ENCODE measurements at regions not wholly inside any gene's neighbourhood (a gene's known extent, or its start where the extent isn't known, plus 50 kb on each side); places are given as distances from the start of the nearest gene placed in this dataset.

DNA sequence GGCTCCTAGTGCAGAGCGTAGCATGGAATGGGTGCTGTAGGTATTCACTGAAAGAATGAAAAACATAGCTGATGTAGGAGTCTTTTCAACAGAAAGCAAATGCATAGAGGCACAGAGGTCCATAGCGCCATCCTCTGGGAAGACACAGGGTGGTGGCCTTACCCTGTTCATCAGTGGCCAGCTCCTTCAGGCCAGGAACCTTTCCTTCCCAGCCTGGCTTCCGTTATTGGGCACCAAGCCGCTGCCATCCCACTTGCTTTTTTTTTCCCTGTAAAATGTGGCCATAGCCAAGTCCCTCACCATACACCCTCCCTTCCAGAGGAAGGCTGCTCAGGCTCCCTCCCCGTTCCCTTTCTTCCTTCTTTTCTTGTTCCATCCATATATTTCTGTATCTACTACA, 118.1 kb downstream of the ZNF621 start:
- intact Hi-C loops (cut with micrococcal nuclease), result no loop called here

DNA sequence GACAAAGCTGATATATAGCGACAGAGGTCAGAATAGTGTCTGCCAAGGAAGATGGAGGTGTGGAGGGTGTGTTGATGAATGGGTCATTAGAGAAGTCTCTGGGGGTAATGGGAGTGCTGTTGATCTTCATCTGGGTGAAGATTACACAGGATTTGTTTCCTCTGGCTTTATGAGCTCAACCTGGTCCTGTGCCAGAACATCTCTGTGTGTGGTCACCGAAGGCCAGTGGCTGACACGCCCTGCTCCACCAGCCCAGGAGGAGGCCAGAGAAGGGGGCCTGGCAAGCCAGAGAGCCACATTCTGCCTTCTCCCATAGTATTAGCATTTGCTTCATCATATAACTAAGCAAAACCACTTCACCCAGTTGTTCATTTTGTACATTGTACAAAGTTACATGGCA, 121.1 kb downstream of the ZNF621 start:
- intact Hi-C loops (cut with micrococcal nuclease), result no loop called here

DNA sequence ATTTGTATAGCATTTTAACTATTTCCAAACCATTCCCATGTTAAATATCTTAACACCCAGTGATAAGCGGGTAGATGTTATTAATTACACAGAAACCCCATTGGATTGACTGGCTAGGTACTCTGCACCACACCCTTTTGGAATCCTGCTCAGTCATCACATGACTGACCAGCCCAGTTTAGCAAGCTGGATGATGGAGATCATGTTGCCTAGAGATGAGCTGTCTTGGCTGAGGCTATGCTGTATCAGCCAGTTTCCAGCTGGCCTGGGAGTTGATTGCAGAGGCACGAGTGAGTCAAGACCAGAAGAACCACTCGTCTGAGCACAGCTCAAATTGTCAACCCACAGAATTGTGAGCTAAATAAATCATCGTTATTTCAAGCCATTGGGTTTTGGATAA, 124.6 kb downstream of the ZNF621 start:
- intact Hi-C loops (cut with micrococcal nuclease), result no loop called here

DNA sequence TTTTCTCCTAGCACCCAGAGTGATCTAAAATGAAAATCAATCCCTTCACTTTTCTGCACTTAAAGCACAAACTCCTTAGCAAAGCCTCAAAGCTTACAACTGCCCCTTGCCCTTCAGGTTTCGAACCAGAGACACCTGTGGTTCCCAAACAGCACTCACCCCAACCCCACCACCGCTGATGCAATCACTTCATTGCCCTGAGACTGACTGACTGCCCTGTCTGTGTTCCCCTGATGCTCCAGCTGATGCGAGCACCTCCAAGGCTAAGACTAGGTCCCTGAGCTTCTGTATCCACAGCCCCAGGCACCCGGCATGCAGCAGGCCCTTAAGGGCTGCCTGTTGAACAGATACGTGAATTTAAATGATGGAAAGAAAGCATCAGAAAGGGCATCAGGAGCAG, 127.3 kb downstream of the ZNF621 start:
- intact Hi-C loops (cut with micrococcal nuclease), result no loop called here

DNA sequence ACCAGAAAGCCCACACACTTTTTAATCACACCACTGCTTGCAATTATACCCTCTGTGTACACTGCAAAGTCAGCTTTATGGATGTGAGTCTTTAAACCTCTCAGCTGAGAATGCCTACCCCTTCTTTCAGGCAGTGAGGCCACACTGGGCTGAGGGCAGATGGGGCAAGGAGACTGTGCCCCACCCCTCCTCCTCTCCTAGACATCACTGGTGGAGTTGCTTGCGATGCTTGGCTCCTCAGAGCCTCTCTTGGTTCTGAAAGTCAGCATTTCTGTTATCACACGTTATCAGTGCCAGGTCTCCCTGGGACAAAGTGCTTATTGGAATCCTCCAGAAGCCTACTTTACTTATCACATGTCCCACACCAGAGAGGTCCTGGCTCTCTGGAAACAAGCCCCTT, 128.2 kb downstream of the ZNF621 start:
- intact Hi-C loops (cut with micrococcal nuclease), result no loop called here

DNA sequence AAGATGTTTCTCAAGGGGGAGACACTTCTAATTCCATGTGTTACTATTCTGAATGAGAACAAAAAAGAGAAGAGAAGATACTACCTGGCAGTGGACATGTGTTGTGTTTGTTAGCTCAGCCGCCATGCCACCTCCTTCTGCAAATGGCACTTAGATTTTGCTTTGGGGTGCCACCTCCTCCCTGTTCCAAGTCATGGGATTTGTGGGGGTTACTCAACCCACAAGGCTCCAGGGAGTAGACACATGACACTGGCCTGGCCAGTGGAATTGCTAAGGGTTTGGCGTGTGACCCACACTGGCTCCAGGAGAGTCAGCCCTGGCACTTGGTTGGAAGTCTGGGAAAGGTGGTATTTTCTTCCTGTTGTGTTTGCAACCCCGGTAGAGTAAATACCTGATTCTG, 129.1 kb downstream of the ZNF621 start:
- intact Hi-C loops (cut with micrococcal nuclease), result no loop called here

DNA sequence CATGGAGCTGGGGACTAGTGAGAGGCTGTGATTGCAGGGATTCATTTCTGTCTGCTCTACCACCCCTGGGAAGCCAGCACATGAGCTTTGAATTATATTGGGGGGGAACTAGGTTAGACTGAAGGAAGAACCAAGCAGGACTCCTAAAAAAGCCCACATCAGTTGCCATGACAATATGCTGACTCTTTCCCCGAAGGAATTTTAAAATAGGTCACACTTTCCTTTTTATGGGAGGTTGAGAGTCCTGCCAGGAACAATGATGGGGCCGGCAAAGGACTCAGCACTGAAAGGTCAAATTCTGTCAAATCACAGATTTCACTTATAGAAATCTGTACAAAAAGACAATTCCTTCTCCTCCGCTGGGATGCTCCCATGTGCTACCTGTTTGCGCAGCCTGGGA, 130.8 kb downstream of the ZNF621 start:
- intact Hi-C loops (cut with micrococcal nuclease), result no loop called here

DNA sequence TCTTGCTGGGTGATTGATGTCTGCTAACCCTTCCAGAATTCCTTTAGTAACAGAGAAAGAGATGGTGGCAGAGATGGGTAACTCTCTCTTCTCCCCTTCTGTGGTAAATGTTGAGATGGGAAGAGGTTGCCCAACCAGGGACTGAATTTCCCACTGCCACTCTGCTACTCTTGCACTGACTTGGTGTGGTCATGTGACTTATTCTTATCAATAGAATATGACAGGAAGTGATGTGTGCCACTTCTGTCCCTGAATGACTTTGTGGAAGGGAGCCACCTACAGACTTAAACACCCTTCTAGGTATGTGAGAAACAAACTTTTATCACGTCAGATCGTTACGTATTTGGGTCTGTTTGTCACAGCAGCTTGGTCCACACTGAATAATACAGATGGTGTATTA, 132.9 kb downstream of the ZNF621 start:
- intact Hi-C loops (cut with micrococcal nuclease), result no loop called here

DNA sequence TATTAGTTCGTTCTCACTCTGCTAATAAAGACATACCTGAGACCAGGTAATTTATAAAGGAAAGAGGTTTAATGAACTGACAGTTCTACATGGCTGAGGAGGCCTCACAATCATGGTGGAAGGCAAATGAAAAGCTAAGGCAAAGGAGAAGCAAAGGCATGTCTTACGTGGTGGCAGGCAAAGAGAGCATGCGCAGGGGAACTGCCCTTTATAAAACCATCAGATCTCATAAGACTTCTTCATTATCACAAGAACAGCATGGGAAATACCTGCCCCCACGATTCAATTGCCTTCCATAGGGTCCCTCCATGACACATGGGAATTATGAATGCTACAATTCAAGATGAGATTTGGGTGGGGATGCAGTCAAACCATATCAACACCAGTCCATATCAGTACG, 133.5 kb downstream of the ZNF621 start:
- intact Hi-C loops (cut with micrococcal nuclease), result no loop called here

DNA sequence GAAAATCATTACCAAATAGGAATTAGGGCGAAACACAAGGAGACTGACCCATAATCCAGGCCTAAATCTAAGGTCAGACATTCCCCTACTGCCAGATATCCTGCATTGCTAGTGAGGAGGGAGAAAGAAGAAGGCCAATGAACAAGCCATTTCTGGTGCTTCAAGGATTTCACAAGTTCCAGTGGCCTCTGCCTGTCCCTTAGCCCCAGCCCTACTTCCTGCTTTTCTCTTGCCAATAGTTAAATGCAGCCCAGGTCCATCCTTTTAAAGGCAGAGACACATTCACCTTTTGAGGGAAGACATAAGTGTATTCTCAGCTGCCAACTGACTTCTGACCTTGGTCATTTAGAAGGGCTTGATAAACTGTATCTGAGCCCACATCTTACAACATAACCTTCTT, 135.8 kb downstream of the ZNF621 start:
- intact Hi-C loops (cut with micrococcal nuclease), result no loop called here

DNA sequence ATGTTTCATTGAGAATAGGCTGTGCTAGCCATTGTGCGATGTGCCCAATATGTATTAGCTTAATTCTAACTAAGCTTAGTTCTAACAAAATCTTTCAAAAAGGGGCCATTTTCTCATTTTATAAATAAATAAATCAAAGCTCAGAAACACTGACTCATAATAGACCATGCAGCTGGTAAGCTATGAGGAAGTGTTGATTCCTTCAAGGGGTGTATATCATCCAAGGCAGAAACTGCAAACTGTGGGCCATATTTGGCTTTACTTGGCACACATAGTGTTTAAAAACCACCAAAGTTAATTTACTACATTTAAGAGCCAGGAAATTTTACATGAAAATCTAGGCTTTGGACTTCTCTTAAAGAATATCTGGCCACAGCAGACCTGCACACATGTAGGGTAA, 136.5 kb downstream of the ZNF621 start:
- intact Hi-C loops (cut with micrococcal nuclease), result no loop called here

DNA sequence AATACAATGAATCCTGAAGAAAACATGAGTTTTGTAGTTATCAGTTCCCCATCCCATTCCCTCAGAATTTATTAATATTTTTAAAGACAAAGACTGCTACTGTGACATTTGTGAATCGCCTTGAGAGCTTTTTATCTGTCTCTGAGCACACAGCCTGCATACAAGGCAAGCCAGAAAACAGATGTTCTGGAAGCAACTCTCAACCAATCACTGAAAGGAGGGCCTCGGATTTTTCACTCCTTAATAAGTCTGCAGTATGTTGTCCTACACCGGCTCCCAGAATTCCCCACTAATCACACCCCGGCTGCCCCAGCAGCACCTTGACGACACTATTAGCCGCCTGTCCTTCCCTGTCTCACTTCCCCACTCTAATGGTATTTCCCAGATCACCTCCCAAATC, 138.5 kb downstream of the ZNF621 start:
- intact Hi-C loops (cut with micrococcal nuclease), result no loop called here

DNA sequence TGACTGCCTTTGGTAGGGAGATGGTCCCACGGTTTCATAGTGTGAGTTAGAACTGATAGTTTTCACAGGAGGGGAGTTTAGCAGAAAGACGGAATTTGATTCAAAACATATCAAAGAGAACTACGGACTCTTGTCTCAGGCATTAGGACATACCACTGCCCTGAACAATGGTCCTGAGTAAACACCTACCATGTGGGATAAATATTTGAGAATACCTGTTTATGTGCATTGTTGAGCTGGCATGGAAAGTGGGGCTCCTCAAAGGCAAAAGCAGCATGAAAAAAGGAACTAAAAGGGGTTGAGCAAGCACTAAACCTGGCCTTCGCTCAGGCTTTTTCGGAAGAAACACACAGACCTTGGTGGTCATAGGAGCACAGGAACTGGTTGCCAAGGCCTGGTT, 144.4 kb downstream of the ZNF621 start:
- intact Hi-C loops (cut with micrococcal nuclease), result no loop called here

DNA sequence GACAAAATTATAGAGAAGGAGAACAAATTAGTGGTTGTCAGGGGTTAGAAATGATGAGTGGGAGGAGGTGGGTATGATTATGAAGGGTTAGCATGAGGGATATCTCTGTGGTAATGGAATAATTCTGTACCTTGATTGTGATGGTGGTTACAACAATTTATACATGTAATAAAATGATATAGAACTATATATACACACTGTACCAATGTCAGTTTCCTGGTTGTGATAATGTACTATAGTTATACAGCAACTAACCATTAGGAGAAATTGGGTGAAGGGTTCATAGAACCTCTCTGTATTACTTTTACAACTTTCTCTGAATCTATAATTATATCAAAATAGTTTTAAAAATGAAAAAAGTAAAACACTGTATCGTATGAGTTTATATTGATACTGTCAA, 148.1 kb downstream of the ZNF621 start:
- intact Hi-C loops (cut with micrococcal nuclease), result no loop called here

DNA sequence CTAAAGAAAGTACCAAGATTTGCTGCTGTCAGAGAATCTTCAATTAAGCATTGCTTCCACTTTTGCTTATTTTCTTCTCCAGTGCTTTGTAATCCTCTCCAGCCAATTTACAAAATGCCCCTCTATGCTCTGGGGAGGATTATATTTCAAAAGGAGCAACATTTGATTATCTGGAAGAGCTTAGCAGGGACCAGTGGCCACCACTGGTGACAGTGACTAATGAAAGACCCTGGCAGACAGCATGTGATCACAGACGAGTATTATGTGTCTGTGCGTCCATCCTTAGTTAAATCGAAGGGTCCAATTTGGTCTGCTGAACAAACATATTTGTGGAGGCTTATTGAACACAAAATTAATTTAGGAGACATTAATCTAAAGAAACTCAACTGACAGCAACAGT, 152.6 kb downstream of the ZNF621 start:
- intact Hi-C loops (cut with micrococcal nuclease), result no loop called here

DNA sequence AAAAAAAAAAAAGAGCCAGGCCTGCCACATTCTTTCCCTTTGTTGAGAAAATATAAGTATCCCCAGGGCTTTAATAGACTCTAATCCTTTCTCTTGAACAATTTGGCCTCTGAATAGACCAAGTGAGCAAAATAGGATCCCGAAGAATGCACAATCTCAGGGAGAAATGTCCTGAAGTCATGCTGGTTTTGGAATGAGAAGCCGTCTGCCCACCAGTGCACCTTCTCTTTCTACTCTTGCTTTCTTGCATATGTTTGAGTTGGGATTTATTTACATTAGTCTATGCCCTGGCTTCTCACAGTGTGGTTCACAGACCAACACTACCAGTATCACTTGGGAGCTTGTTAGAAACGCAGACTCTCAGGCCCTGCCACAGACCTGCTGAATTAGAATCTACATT, 153.0 kb downstream of the ZNF621 start:
- intact Hi-C loops (cut with micrococcal nuclease), result no loop called here

DNA sequence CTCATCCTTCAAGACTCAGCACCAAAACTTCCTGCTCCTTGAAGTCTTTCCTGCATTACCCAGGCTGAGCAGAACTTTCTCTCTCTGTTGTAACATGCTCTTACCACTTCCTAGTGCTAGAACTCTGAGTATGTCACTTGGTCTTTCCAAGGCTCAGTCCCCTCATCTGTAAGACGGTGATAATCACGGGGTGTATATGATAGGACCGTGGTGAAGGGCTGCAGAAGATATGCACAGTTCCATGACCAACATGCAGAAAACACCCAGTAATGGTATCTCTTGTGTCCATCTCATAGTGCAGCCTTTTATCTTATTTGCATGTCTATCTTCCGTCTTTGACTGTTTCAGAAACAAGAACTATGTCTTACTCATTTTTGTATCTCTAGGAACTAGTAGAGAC, 154.5 kb downstream of the ZNF621 start:
- intact Hi-C loops (cut with micrococcal nuclease), result no loop called here

DNA sequence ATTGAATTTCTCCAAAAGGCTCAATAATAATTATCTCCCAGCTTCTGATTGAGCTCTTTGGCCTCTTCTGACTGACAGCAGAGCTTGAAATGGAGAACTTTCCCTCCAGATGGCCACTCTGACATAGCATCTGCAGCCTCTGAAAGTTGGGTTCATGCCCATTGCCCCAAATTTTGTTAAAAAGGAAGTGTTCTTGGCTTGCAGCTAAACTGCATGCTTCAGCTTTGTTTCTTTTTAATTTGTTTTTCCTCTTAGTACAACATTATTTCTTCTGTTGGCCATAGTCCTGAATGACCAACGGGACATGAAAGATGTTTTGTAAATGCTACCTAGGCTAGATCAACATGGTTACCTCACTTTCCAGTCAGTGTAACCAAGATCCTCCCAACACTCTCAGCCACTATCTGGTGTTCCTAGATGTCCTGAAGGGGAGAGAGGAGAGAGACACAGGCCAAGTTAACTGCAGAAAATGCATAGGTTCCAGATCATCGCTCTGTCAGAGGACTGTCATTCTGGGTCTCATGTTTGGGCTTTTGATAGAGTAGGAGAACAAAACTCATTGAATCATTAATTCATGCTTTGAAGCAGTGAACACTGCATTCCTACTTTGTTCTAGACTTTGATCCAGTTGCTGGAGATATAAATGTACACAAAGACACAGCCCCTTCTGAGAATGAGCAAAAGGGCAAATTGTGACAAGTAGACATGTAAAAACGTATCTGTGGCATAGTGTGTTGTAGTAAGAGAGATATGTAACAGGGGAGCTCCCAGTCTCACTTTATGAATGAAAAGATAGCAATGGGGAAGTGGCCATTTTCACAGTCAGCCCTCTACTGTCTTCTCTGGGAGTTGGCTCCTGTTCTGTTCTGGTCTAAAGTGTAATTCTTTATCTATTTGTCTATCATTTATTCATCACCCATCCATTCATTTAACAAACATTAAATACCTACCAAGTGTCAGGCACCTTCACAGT, 156.2 kb downstream of the ZNF621 start:
- intact Hi-C loops (cut with micrococcal nuclease), result no loop called here

DNA sequence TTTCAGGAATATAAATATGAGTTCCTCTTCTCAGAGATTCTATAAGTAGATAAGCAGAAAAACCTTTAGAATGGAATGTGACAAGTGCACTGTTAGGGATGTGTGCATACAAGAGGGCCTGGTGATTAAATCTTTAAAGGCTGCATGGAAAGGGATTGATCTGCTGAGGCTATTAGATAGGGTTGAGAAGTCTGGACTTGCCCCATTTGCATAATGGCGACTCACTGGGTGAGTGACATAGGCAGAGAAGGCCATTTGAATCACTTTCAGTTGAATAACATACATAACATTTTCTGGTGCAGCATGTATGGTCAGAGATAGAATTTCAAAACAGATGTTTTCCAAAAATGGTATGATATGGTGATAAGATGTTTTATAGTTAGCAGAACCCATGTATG, 156.9 kb downstream of the ZNF621 start:
- intact Hi-C loops (cut with micrococcal nuclease), result no loop called here

DNA sequence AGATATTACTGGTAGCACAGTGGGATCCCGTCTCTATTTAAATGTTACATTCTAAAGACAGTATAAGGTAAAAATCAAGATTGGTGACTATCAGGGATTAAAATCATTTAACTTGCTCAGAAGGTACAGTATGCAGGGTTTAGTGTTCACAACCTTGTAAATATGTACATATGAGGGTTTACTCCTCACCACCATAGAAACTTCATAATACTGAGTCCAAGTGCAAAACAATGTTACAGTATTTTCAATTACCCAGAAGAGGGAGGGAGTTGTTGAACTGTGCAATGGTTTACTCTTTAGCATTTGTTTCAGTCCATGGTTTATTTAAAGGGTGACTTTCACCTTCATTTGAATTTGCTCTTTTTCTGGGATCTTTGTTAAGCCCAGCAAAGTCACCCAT, 165.1 kb downstream of the ZNF621 start:
- intact Hi-C loops (cut with micrococcal nuclease), result no loop called here

DNA sequence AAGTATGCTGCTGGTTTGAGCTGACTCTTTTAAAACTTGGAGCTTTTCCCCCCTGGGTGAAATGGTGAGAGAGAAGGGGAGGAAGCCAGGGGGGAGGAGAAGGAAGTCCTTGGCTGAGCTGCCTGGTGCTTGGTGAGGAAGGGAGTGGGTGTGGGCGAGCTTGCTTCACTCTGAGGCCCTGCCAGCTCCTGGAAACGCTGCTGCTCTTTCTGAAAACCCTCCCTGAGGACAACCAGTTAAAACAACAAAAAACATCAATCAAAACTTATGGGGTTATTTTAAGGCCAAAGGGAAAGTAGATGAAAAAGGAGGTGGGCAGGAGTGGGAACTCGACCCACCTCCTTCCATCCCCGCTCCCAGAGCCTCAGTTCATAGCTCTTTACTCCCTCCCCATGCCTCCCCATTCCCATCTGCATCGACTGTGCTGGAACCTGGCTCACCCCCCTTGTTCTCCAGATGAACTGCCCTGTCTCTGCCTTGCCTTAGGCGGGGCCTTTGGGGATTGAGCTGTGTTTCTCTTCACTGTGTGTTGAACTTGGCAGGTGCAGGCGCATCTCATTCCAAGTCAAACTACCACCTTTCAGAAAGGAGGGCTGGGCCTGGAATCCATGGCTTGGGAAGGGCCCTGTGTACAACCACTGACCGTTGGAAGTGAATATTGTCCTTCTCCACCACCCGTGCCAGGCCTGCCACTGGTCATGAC, 166.1 kb downstream of the ZNF621 start:
- intact Hi-C loops (cut with micrococcal nuclease), result no loop called here

DNA sequence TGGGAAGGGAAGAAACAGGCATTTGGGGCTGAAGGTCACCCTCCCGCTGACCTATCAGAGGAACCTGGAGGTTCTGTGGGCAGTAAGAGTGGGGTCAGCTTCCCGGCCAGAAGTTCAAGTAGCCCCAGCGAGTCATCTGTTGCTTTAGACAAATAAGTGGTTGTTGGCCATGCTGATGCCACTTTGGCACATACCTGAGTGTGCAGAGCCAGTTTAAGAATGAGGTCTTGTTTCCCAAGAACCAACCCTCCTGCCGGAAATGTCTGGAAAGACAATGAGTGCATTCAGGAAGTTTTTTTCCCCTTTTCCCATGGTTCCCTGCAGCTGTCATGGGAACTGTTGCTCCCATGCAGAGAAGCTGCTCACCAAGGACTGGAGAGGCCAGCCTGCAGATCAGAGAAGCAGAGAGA, 166.7 kb downstream of the ZNF621 start:
- intact Hi-C loops (cut with micrococcal nuclease), result no loop called here

DNA sequence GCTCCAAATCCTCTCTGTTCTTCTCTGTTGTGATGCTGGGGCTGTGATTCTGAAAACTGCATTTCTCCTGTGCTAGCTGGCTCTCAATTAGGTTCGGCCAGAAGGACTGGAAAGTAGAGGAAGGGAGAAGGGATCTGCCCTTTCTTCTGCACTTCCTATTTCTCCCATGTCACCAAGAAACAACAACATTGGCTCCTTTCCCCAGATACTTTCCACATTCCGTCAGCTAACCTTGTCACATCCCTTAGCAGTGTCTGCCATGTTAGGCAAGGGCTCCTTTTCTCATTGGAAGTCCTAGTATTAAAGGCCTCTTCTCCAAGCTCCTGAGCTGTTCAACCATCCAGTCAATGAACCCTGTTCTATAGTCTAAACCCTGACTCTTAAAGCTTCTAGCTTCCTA, 171.1 kb downstream of the ZNF621 start:
- intact Hi-C loops (cut with micrococcal nuclease), result no loop called here
